ENCODE measurements at regions not wholly inside any gene's neighbourhood (a gene's known extent, or its start where the extent isn't known, plus 50 kb on each side); places are given as distances from the start of the nearest gene placed in this dataset.
"Not testable (repeated sequence)": the region's sequence is repeated elsewhere in the genome, so short reads cannot be mapped to it uniquely, and the experiment has no call there.

- H3K27ac ChIP-seq (ENCODE audit: insufficient read depth, low read length, poor library complexity, severe bottlenecking) = no peak overlapping the region
- no peaks in the 10 kb centered on the region for H3K36me3 ChIP-seq (ENCODE audit: control insufficient read depth, insufficient read depth, low read length)
- H3K9me3 ChIP-seq (ENCODE audit: control insufficient read depth, low read length) = no peaks in the 10 kb centered on the region
- no peak overlapping the region for H3K4me3 ChIP-seq (ENCODE audit: insufficient read depth, low read depth, low read length, poor library complexity, severe bottlenecking)
- no peaks in the 10 kb centered on the region for H3K4me1 ChIP-seq (ENCODE audit: control insufficient read depth, insufficient read depth, low read length, poor library complexity, severe bottlenecking)
- H3K27me3 ChIP-seq (replicated peaks; ENCODE audit: control insufficient read depth, insufficient read depth, low read length, poor library complexity, severe bottlenecking) = no peaks in the 10 kb centered on the region
- DNase-seq = no peak
Measured at GRCh38 chr1:196136396-196136795, 471.8 kb downstream of the KCNT2 start.

DNA sequence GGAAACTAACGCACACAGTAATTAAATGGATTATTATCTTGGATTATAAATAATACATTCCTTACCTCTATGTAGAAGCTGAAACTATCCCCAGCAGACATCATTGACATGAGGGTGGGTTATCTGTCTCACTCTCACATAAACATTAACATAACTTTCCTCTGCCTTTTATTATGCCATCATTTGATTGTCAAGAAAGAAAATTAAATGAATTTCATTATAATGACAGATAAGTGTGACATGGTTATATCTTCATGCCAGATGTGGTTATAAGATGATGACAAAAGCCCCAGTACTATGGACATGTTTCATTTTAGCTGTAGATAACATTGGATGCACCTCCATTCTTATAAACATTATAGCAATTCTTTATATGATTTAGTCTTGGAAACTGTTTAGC, 476.5 kb downstream of the KCNT2 start:
- Histone ChIP-seq H3K9me3 (ENCODE audit: control insufficient read depth, low read length) (no peaks in the 10 kb centered on the region), H3K27ac (ENCODE audit: insufficient read depth, low read length, poor library complexity, severe bottlenecking) (no peak overlapping the region), H3K27me3 (replicated peaks; ENCODE audit: control insufficient read depth, insufficient read depth, low read length, poor library complexity, severe bottlenecking) (no peaks in the 10 kb centered on the region), H3K4me3 (ENCODE audit: insufficient read depth, low read depth, low read length, poor library complexity, severe bottlenecking) (no peak overlapping the region), H3K4me1 (ENCODE audit: control insufficient read depth, insufficient read depth, low read length, poor library complexity, severe bottlenecking) (no peaks in the 10 kb centered on the region), H3K36me3 (ENCODE audit: control insufficient read depth, insufficient read depth, low read length) (no peaks in the 10 kb centered on the region)
- no peak for DNase-seq

DNA sequence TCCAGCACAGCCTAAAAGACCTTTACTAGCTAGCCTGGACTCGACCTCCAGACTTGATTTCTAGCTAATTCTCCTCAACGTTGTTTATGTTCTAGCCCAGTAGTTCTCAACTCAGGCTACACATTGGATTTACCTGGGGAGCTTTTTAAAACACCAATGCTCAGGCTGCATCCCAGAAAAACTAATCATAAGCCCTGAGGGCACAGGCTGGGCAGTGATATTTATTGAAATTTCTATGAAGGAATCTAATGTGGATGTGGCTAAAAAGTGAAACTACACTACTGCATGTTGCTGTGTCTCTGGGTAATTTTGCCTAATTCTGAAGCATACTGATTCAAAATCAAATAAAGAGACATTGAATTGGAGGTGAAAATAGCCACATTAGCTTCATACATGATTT, 479.4 kb downstream of the KCNT2 start:
- no peak for DNase-seq
- Histone ChIP-seq H3K4me1 (ENCODE audit: control insufficient read depth, insufficient read depth, low read length, poor library complexity, severe bottlenecking) (no peaks in the 10 kb centered on the region), H3K4me3 (ENCODE audit: insufficient read depth, low read depth, low read length, poor library complexity, severe bottlenecking) (no peak overlapping the region), H3K36me3 (ENCODE audit: control insufficient read depth, insufficient read depth, low read length) (no peaks in the 10 kb centered on the region), H3K9me3 (ENCODE audit: control insufficient read depth, low read length) (no peaks in the 10 kb centered on the region), H3K27me3 (replicated peaks; ENCODE audit: control insufficient read depth, insufficient read depth, low read length, poor library complexity, severe bottlenecking) (no peaks in the 10 kb centered on the region), H3K27ac (ENCODE audit: insufficient read depth, low read length, poor library complexity, severe bottlenecking) (no peak overlapping the region)

DNA sequence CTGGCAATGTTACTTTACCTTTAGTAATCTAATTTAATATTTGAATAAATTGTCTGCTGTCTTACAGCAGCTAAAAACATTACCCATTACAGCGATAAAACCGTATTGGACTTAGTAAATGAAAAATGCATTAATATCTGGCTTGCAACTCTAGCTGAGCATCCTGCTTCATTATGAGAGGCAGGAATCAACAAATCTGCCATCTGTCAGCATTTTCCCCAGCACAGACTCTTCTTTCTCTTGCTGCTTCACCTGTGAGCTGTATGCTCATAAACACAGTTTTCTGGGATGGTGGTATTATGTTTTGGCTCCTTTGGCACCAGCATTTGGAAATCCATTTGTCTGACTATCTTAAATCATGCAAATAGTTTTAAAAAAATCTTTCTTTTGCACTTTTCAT, 487.1 kb downstream of the KCNT2 start:
- H3K27me3 ChIP-seq (replicated peaks; ENCODE audit: control insufficient read depth, insufficient read depth, low read length, poor library complexity, severe bottlenecking) = no peaks in the 10 kb centered on the region
- H3K9me3 ChIP-seq (ENCODE audit: control insufficient read depth, low read length) = no peaks in the 10 kb centered on the region
- no peak overlapping the region for H3K27ac ChIP-seq (ENCODE audit: insufficient read depth, low read length, poor library complexity, severe bottlenecking)
- H3K4me1 ChIP-seq (ENCODE audit: control insufficient read depth, insufficient read depth, low read length, poor library complexity, severe bottlenecking) = no peaks in the 10 kb centered on the region
- H3K36me3 ChIP-seq (ENCODE audit: control insufficient read depth, insufficient read depth, low read length) = no peaks in the 10 kb centered on the region
- no peak for DNase-seq
- H3K4me3 ChIP-seq (ENCODE audit: insufficient read depth, low read depth, low read length, poor library complexity, severe bottlenecking) = no peak overlapping the region

DNA sequence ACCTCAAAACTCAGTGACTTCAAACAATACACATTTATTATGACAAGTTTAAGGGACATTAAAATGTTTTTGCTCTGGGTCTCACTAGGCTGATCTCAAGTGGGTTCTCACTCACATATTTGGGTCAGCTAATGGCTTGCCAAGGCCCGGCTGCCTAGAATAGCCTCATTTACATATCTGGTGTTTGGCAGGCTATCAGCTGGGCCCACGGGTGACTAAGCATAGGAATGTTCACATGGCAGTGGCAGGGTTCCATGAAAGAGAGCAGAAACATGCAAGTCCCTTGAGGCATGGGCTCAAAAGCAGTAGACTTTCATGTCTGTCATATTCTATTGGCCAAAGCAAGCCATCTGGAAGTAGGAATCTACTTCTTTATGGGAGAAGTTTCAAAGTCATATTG, 492.6 kb downstream of the KCNT2 start:
- no peaks in the 10 kb centered on the region for H3K27me3 ChIP-seq (replicated peaks; ENCODE audit: control insufficient read depth, insufficient read depth, low read length, poor library complexity, severe bottlenecking)
- H3K4me3 ChIP-seq (ENCODE audit: insufficient read depth, low read depth, low read length, poor library complexity, severe bottlenecking) = no peak overlapping the region
- no peaks in the 10 kb centered on the region for H3K4me1 ChIP-seq (ENCODE audit: control insufficient read depth, insufficient read depth, low read length, poor library complexity, severe bottlenecking)
- DNase-seq = no peak
- H3K36me3 ChIP-seq (ENCODE audit: control insufficient read depth, insufficient read depth, low read length) = no peaks in the 10 kb centered on the region
- no peaks in the 10 kb centered on the region for H3K9me3 ChIP-seq (ENCODE audit: control insufficient read depth, low read length)
- H3K27ac ChIP-seq (ENCODE audit: insufficient read depth, low read length, poor library complexity, severe bottlenecking) = no peak overlapping the region

- Histone ChIP-seq H3K4me3 (ENCODE audit: insufficient read depth, low read depth, low read length, poor library complexity, severe bottlenecking) (no peak overlapping the region), H3K4me1 (ENCODE audit: control insufficient read depth, insufficient read depth, low read length, poor library complexity, severe bottlenecking) (no peaks in the 10 kb centered on the region)
- no peak for DNase-seq
Measured at GRCh38 chr1:196114193-196114592, 494.0 kb downstream of the KCNT2 start.

DNA sequence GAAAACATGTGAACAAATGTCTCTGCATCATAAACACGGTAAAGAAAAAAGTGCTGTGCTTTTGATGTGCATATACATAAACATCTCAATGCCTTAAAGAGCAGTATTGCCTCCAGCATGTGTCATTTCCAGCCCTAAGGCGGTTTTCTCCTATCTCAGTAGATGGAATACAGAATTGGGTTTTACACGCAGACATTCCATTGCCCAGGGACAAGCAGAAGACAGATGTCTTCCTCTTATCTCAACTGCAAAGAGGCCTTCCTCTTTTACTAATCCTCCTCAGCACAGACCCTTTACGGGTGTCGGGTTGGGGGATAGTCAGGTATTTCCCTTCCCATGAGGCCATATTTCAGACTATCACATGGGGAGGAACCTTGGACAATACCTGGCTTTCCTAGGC, 499.2 kb downstream of the KCNT2 start:
- not testable (repeated sequence) for H3K27ac ChIP-seq (ENCODE audit: insufficient read depth, low read length, poor library complexity, severe bottlenecking); H3K9me3 ChIP-seq (ENCODE audit: control insufficient read depth, low read length); H3K4me3 ChIP-seq (ENCODE audit: insufficient read depth, low read depth, low read length, poor library complexity, severe bottlenecking); H3K27me3 ChIP-seq (replicated peaks; ENCODE audit: control insufficient read depth, insufficient read depth, low read length, poor library complexity, severe bottlenecking); DNase-seq; H3K36me3 ChIP-seq (ENCODE audit: control insufficient read depth, insufficient read depth, low read length); H3K4me1 ChIP-seq (ENCODE audit: control insufficient read depth, insufficient read depth, low read length, poor library complexity, severe bottlenecking)

More at GRCh38 chr1:196114193-196114592, 494.0 kb downstream of the KCNT2 start:
- Histone ChIP-seq H3K27ac (ENCODE audit: insufficient read depth, low read length, poor library complexity, severe bottlenecking) (no peak overlapping the region), H3K9me3 (ENCODE audit: control insufficient read depth, low read length) (no peaks in the 10 kb centered on the region), H3K36me3 (ENCODE audit: control insufficient read depth, insufficient read depth, low read length) (no peaks in the 10 kb centered on the region), H3K27me3 (replicated peaks; ENCODE audit: control insufficient read depth, insufficient read depth, low read length, poor library complexity, severe bottlenecking) (no peaks in the 10 kb centered on the region)

- no peaks in the 10 kb centered on the region for H3K36me3 ChIP-seq (ENCODE audit: control insufficient read depth, insufficient read depth, low read length)
Measured at GRCh38 chr1:196105901-196106300, 502.3 kb downstream of the KCNT2 start.

GRCh38 chr1:196102826-196103225, 505.4 kb downstream of the KCNT2 start:
- Histone ChIP-seq H3K4me3 (ENCODE audit: insufficient read depth, low read depth, low read length, poor library complexity, severe bottlenecking) (no peak overlapping the region), H3K9me3 (ENCODE audit: control insufficient read depth, low read length) (no peaks in the 10 kb centered on the region), H3K36me3 (ENCODE audit: control insufficient read depth, insufficient read depth, low read length) (no peaks in the 10 kb centered on the region), H3K27me3 (replicated peaks; ENCODE audit: control insufficient read depth, insufficient read depth, low read length, poor library complexity, severe bottlenecking) (no peaks in the 10 kb centered on the region), H3K4me1 (ENCODE audit: control insufficient read depth, insufficient read depth, low read length, poor library complexity, severe bottlenecking) (no peaks in the 10 kb centered on the region), H3K27ac (ENCODE audit: insufficient read depth, low read length, poor library complexity, severe bottlenecking) (no peak overlapping the region)
- DNase-seq = no peak

More at GRCh38 chr1:196105901-196106300, 502.3 kb downstream of the KCNT2 start:
- H3K27me3 ChIP-seq (replicated peaks; ENCODE audit: control insufficient read depth, insufficient read depth, low read length, poor library complexity, severe bottlenecking) = no peaks in the 10 kb centered on the region
- H3K4me3 ChIP-seq (ENCODE audit: insufficient read depth, low read depth, low read length, poor library complexity, severe bottlenecking) = no peak overlapping the region
- H3K27ac ChIP-seq (ENCODE audit: insufficient read depth, low read length, poor library complexity, severe bottlenecking) = no peak overlapping the region
- no peak for DNase-seq
- no peaks in the 10 kb centered on the region for H3K4me1 ChIP-seq (ENCODE audit: control insufficient read depth, insufficient read depth, low read length, poor library complexity, severe bottlenecking)
- H3K9me3 ChIP-seq (ENCODE audit: control insufficient read depth, low read length) = no peaks in the 10 kb centered on the region

- DNase-seq = no peak
Measured at GRCh38 chr1:196098000-196098399, 510.2 kb downstream of the KCNT2 start.

DNA sequence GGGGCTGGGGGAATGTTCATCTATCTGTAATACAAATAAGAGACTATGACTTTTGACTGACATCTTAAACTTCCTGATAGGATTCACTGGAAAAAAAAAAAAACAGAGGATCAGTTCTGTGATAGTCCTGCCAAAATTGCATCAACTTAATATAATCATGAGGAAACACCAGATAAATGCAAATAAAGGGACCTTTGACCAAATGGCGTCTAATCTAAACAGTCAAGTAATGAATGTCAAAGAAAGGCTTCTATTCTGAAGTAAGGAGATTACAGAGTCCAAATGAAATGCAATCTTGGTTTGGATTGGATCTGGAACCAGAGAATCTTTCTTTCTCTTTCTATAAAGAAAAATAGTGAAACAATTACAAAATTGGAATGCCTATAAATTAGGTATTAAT, 513.4 kb downstream of the KCNT2 start:
- no peaks in the 10 kb centered on the region for H3K36me3 ChIP-seq (ENCODE audit: control insufficient read depth, insufficient read depth, low read length)
- no peak overlapping the region for H3K4me3 ChIP-seq (ENCODE audit: insufficient read depth, low read depth, low read length, poor library complexity, severe bottlenecking)
- H3K27me3 ChIP-seq (replicated peaks; ENCODE audit: control insufficient read depth, insufficient read depth, low read length, poor library complexity, severe bottlenecking) = no peaks in the 10 kb centered on the region
- H3K4me1 ChIP-seq (ENCODE audit: control insufficient read depth, insufficient read depth, low read length, poor library complexity, severe bottlenecking) = no peaks in the 10 kb centered on the region
- no peaks in the 10 kb centered on the region for H3K9me3 ChIP-seq (ENCODE audit: control insufficient read depth, low read length)
- H3K27ac ChIP-seq (ENCODE audit: insufficient read depth, low read length, poor library complexity, severe bottlenecking) = no peak overlapping the region
- DNase-seq = no peak

More at GRCh38 chr1:196098000-196098399, 510.2 kb downstream of the KCNT2 start:
- H3K27me3 ChIP-seq (replicated peaks; ENCODE audit: control insufficient read depth, insufficient read depth, low read length, poor library complexity, severe bottlenecking) = no peaks in the 10 kb centered on the region
- no peaks in the 10 kb centered on the region for H3K4me1 ChIP-seq (ENCODE audit: control insufficient read depth, insufficient read depth, low read length, poor library complexity, severe bottlenecking)
- H3K36me3 ChIP-seq (ENCODE audit: control insufficient read depth, insufficient read depth, low read length) = no peaks in the 10 kb centered on the region
- H3K27ac ChIP-seq (ENCODE audit: insufficient read depth, low read length, poor library complexity, severe bottlenecking) = no peak overlapping the region
- H3K9me3 ChIP-seq (ENCODE audit: control insufficient read depth, low read length) = no peaks in the 10 kb centered on the region
- H3K4me3 ChIP-seq (ENCODE audit: insufficient read depth, low read depth, low read length, poor library complexity, severe bottlenecking) = no peak overlapping the region
